ENCODE measurements at regions not wholly inside any gene's neighbourhood (a gene's known extent, or its start where the extent isn't known, plus 50 kb on each side); places are given as distances from the start of the nearest gene placed in this dataset.

DNA sequence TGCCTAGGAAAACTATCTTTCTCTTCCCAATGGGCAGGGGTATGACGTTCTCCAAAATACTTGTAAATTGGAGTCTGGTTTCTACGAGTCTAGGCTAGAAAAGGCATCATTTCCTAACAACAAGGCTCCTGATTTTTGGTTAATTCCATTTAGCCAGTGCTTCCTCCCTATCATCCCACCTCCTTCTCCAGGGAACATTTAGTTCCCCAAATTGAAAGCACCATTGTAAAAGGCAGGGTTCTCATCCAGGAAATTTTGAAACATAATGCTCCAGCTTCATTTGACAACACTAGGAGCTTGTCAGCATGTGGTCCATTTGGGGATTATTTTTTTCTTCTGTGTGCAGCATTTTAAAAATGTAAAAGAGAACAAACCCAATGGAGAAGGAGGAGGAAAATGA, 256.5 kb upstream of the GRIA1 start:
- H3K36me3 ChIP-seq (ENCODE audit: insufficient read depth, low read length): no peaks in the 10 kb centered on the region
- TF ChIP-seq, protein P1, sequence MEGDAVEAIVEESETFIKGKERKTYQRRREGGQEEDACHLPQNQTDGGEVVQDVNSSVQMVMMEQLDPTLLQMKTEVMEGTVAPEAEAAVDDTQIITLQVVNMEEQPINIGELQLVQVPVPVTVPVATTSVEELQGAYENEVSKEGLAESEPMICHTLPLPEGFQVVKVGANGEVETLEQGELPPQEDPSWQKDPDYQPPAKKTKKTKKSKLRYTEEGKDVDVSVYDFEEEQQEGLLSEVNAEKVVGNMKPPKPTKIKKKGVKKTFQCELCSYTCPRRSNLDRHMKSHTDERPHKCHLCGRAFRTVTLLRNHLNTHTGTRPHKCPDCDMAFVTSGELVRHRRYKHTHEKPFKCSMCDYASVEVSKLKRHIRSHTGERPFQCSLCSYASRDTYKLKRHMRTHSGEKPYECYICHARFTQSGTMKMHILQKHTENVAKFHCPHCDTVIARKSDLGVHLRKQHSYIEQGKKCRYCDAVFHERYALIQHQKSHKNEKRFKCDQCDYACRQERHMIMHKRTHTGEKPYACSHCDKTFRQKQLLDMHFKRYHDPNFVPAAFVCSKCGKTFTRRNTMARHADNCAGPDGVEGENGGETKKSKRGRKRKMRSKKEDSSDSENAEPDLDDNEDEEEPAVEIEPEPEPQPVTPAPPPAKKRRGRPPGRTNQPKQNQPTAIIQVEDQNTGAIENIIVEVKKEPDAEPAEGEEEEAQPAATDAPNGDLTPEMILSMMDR (IDR thresholded peaks at IDR 0.05; ENCODE audit: insufficient read depth, low read depth, low read length): no peak
- no peak for TF ChIP-seq EZH2 (IDR thresholded peaks at IDR 0.05; ENCODE audit: insufficient read depth, low read length)
- H3K4me2 ChIP-seq (ENCODE audit: low read length): no peak overlapping the region
- no peaks in the 10 kb centered on the region for H3K79me2 ChIP-seq (ENCODE audit: insufficient read depth, low read length)
- H2AFZ ChIP-seq (ENCODE audit: low read depth, low read length): no peak overlapping the region
- FAIRE-seq: no peak
- Mint-ChIP-seq H3K27ac (ENCODE audit: unreplicated experiment) (no peak overlapping the region), H3K36me3 (ENCODE audit: low read depth, unreplicated experiment) (no peaks in the 10 kb centered on the region), H3K27me3 (ENCODE audit: low read depth, unreplicated experiment) (no peaks in the 10 kb centered on the region), H3K9me3 (ENCODE audit: unreplicated experiment) (no peaks in the 10 kb centered on the region), H3K4me1 (ENCODE audit: low read depth, unreplicated experiment) (peaks cover 2% of the 10 kb centered on the region), H3K4me3 (ENCODE audit: unreplicated experiment) (no peak overlapping the region)
- H3K4me3 ChIP-seq (ENCODE audit: insufficient read depth, low read depth, low read length): no peak overlapping the region
- H4K20me1 ChIP-seq (ENCODE audit: insufficient read depth, low read length): no peaks in the 10 kb centered on the region
- no peaks in the 10 kb centered on the region for H3K4me1 ChIP-seq (ENCODE audit: insufficient read depth, low read length)
- no peaks in the 10 kb centered on the region for H3K27me3 ChIP-seq (ENCODE audit: insufficient read depth, low read length)
- no peaks in the 10 kb centered on the region for H3K9me3 ChIP-seq (ENCODE audit: insufficient read depth, low read depth, low read length)
- no peak for DNase-seq (ENCODE audit: low read depth)
- H3K27ac ChIP-seq (ENCODE audit: low read depth, low read length): no peak overlapping the region
- H3K9ac ChIP-seq (ENCODE audit: low read length): no peak overlapping the region

DNA sequence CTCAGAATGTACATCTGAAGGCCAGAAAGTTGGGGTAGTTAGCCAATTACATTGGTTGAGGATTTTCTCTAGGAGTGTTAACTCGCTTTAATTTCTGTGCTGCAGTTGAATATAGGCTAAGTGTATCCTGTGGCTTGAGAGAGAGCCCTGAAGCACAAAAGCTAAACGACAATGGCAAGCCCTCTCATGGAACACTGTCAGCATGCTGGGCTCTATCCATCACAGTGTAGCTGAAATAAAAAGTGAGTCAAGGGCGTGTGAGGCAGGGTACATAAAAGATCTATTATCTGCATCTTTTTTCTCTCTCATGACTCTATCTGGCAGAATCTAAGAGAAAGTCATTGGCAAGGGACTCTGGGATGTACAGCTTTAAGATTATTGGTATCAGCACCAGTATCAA, 254.2 kb upstream of the GRIA1 start:
- Histone ChIP-seq H3K4me1 (ENCODE audit: insufficient read depth, low read length) (no peaks in the 10 kb centered on the region), H3K79me2 (ENCODE audit: insufficient read depth, low read length) (no peaks in the 10 kb centered on the region), H3K9ac (ENCODE audit: low read length) (no peak overlapping the region), H2AFZ (ENCODE audit: low read depth, low read length) (no peak overlapping the region), H3K9me3 (ENCODE audit: insufficient read depth, low read depth, low read length) (no peaks in the 10 kb centered on the region), H3K4me2 (ENCODE audit: low read length) (no peak overlapping the region), H3K27ac (ENCODE audit: low read depth, low read length) (no peak overlapping the region), H3K27me3 (ENCODE audit: insufficient read depth, low read length) (no peaks in the 10 kb centered on the region), H4K20me1 (ENCODE audit: insufficient read depth, low read length) (no peaks in the 10 kb centered on the region), H3K36me3 (ENCODE audit: insufficient read depth, low read length) (no peaks in the 10 kb centered on the region), H3K4me3 (ENCODE audit: insufficient read depth, low read depth, low read length) (no peak overlapping the region)
- Mint-ChIP-seq H3K36me3 (ENCODE audit: low read depth, unreplicated experiment) (no peaks in the 10 kb centered on the region), H3K27me3 (ENCODE audit: low read depth, unreplicated experiment) (no peaks in the 10 kb centered on the region), H3K4me3 (ENCODE audit: unreplicated experiment) (no peak overlapping the region), H3K4me1 (ENCODE audit: low read depth, unreplicated experiment) (peaks cover 2% of the 10 kb centered on the region), H3K9me3 (ENCODE audit: unreplicated experiment) (no peaks in the 10 kb centered on the region), H3K27ac (ENCODE audit: unreplicated experiment) (no peak overlapping the region)
- no peak for FAIRE-seq
- TF ChIP-seq, protein P1 (IDR thresholded peaks at IDR 0.05; ENCODE audit: insufficient read depth, low read depth, low read length): no peak
- no peak for DNase-seq (ENCODE audit: low read depth)

DNA sequence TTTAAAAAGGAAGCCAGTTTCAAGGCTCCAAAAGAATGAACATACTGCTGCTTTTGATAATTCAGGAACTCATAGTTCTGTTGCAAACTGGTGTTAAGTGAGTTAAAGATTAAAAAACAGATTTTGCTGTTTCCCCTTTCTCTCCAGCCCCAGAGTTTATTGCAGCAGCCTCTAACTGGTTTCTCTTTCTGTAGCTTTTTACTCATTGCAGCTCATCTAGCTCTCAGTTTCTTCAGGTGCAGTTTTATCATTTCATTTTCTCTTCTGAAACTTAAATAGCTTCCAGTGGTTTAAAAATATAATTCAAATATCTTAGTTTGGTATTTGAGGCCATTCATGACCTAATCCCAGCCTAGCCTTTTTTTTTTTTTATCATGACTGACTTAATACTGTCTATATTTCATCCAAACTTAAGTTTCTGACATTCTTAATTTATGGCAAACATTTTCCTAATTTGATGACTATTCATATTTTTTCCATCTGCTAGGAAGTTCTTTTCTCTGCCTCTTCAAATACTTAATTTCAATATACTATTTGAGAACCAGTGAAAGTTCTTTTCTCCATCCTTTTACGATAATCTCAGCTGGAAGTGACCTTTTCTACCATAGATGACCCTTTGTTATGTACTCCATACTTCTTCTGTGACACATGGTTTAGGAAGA, 252.7 kb upstream of the GRIA1 start:
- H3K9ac ChIP-seq (ENCODE audit: low read length): no peak overlapping the region
- FAIRE-seq: no peak
- Mint-ChIP-seq H3K4me1 (ENCODE audit: low read depth, unreplicated experiment) (peaks cover 2% of the 10 kb centered on the region), H3K27ac (ENCODE audit: unreplicated experiment) (no peak overlapping the region), H3K36me3 (ENCODE audit: low read depth, unreplicated experiment) (no peaks in the 10 kb centered on the region), H3K4me3 (ENCODE audit: unreplicated experiment) (no peak overlapping the region), H3K27me3 (ENCODE audit: low read depth, unreplicated experiment) (no peaks in the 10 kb centered on the region), H3K9me3 (ENCODE audit: unreplicated experiment) (no peaks in the 10 kb centered on the region)
- H2AFZ ChIP-seq (ENCODE audit: low read depth, low read length): no peak overlapping the region
- DNase-seq (ENCODE audit: low read depth): no peak
- H3K4me1 ChIP-seq (ENCODE audit: insufficient read depth, low read length): no peaks in the 10 kb centered on the region
- H3K27me3 ChIP-seq (ENCODE audit: insufficient read depth, low read length): no peaks in the 10 kb centered on the region
- no peaks in the 10 kb centered on the region for H3K36me3 ChIP-seq (ENCODE audit: insufficient read depth, low read length)
- no peaks in the 10 kb centered on the region for H4K20me1 ChIP-seq (ENCODE audit: insufficient read depth, low read length)
- H3K9me3 ChIP-seq (ENCODE audit: insufficient read depth, low read depth, low read length): no peaks in the 10 kb centered on the region
- TF ChIP-seq, protein P1 (IDR thresholded peaks at IDR 0.05; ENCODE audit: insufficient read depth, low read depth, low read length): no peak
- no peak for TF ChIP-seq EZH2 (IDR thresholded peaks at IDR 0.05; ENCODE audit: insufficient read depth, low read length)
- H3K27ac ChIP-seq (ENCODE audit: low read depth, low read length): no peak overlapping the region
- H3K79me2 ChIP-seq (ENCODE audit: insufficient read depth, low read length): no peaks in the 10 kb centered on the region
- H3K4me3 ChIP-seq (ENCODE audit: insufficient read depth, low read depth, low read length): no peak overlapping the region
- no peak overlapping the region for H3K4me2 ChIP-seq (ENCODE audit: low read length)

Measured in astrocyte (in vitro differentiated cells and primary cell).